HEK293 (cell line): ENCODE measurements at regions not wholly inside any gene's neighbourhood (a gene's known extent, or its start where the extent isn't known, plus 50 kb on each side); places are given as distances from the start of the nearest gene placed in this dataset.

Source experiments
- ATF2 ChIP-seq: fragments of 450-650 bp; formaldehyde crosslinking; IDR thresholded peaks from 2 replicates; pipeline ENCODE4 v1.5.1; 2016; ENCODE audit warnings: missing biosample characterization, missing genetic modification characterization, low read depth
- CTCF ChIP-seq: fragments of 450-650 bp; formaldehyde crosslinking; IDR thresholded peaks from 2 replicates; pipeline ENCODE4 v1.5.1; 2016; ENCODE audit warnings: missing biosample characterization, missing genetic modification characterization
- ZFP3 ChIP-seq: fragments of 450-650 bp; formaldehyde crosslinking; IDR thresholded peaks from 2 replicates; pipeline ENCODE4 v1.5.1; 2016; ENCODE audit warnings: low read depth, missing biosample characterization, missing genetic modification characterization
- ZNF18 ChIP-seq: fragments of 450-650 bp; formaldehyde crosslinking; IDR thresholded peaks from 2 replicates; pipeline ENCODE4 v1.5.1; 2016; ENCODE audit warnings: missing biosample characterization, missing genetic modification characterization
- ZNF202 ChIP-seq: fragments of 450-650 bp; formaldehyde crosslinking; IDR thresholded peaks from 2 replicates; pipeline ENCODE4 v1.5.1; 2016; ENCODE audit warnings: missing biosample characterization, missing genetic modification characterization, borderline replicate concordance
- ZNF274 ChIP-seq, 2 experiments: fragments of 200-500 bp in 1 of 2; fragments of 450-650 bp in 1 of 2; sonication (Bioruptor generic) in 1 of 2; formaldehyde crosslinking in 1 of 2; IDR thresholded peaks; 2 replicates each; pipeline versions ENCODE4 v1.5.1 to v1.6.1; 2014 to 2016; ENCODE audit warnings: borderline replicate concordance in 1 of 2, inconsistent platforms in 1 of 2, low read length in 1 of 2, missing biosample characterization in 1 of 2, missing genetic modification characterization in 1 of 2
- ZNF362 ChIP-seq: fragments of 450-650 bp; formaldehyde crosslinking; IDR thresholded peaks from 2 replicates; pipeline ENCODE4 v1.5.1; 2016; ENCODE audit warnings: missing biosample characterization, missing genetic modification characterization
- ZNF529 ChIP-seq: fragments of 450-650 bp; formaldehyde crosslinking; IDR thresholded peaks from 2 replicates; pipeline ENCODE4 v1.5.1; 2017; ENCODE audit warnings: missing genetic modification characterization, missing biosample characterization; ENCODE audit not compliant: insufficient replicate concordance
- ZNF704 ChIP-seq: fragments of 450-650 bp; formaldehyde crosslinking; IDR thresholded peaks from 2 replicates; pipeline ENCODE4 v1.5.1; 2016; ENCODE audit warnings: missing biosample characterization, missing genetic modification characterization
- ZNF843 ChIP-seq: fragments of 450-650 bp; formaldehyde crosslinking; IDR thresholded peaks from 2 replicates; pipeline ENCODE4 v1.5.1; 2016; ENCODE audit warnings: missing biosample characterization, missing genetic modification characterization

- TF ChIP-seq ZNF843 (tag by site-specific recombination) (no peak), ZNF362 (tag by site-specific recombination) (no peak), ZNF274 (IDR thresholded peaks at IDR 0.05; ENCODE audit: low read length) (no peak), ZNF274 (tag by site-specific recombination; IDR thresholded peaks at IDR 0.05; ENCODE audit: borderline replicate concordance) (no peak), ZNF704 (tag by site-specific recombination) (no peak), ZFP3 (tag by site-specific recombination) (no peak), CTCF (tag by site-specific recombination) (no peak), ZNF529 (tag by site-specific recombination) (no peak), ZNF202 (tag by site-specific recombination) (no peak), ATF2 (tag by site-specific recombination) (no peak), ZNF18 (no peak)
These were observed 322.1 kb upstream of the CCL2 start for GRCh38 chr17:33932996-33933395.
